LNCaP clone FGC (cell line): ENCODE measurements at regions not wholly inside any gene's neighbourhood (a gene's known extent, or its start where the extent isn't known, plus 50 kb on each side); places are given as distances from the start of the nearest gene placed in this dataset.

Experiments
- DNase-seq: peaks from one replicate; pipeline ENCODE4 v3.0.0-alpha.2; 2011; ENCODE audit warnings: low read depth
- H3K4me3 ChIP-seq: 2 replicates; pipeline ENCODE4 v1.5.1; 2011; ENCODE audit warnings: mild to moderate bottlenecking, low read depth, low read length, control low read depth
- TF ChIP-seq, protein P1 (sequence below): IDR thresholded peaks from 2 replicates; pipeline ENCODE4 v1.5.1; 2012; ENCODE audit warnings: mild to moderate bottlenecking; ENCODE audit not compliant: control insufficient read depth, insufficient read depth; ENCODE audit errors: extremely low read depth

DNA sequence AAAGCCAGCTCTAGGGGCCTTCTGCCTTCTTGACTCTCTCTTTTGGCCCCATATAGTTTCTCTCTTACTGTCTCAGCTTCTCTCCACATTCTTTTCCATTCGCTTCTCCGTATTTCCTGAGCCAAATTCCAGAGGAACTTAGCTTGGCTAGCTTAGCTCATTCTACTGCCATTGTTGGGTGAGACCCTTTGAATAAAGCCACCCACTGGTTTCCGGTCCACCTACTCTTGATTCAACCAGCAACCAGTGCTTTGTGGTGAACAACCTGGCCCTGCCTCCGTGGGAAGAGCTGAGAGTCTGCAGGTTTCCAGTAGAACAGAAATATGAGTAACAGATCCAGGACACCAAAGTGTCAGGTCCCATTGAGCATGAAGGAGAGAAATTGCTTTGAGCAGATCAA, 81.3 kb upstream of the ARHGAP20 start:
- TF ChIP-seq, protein P1, sequence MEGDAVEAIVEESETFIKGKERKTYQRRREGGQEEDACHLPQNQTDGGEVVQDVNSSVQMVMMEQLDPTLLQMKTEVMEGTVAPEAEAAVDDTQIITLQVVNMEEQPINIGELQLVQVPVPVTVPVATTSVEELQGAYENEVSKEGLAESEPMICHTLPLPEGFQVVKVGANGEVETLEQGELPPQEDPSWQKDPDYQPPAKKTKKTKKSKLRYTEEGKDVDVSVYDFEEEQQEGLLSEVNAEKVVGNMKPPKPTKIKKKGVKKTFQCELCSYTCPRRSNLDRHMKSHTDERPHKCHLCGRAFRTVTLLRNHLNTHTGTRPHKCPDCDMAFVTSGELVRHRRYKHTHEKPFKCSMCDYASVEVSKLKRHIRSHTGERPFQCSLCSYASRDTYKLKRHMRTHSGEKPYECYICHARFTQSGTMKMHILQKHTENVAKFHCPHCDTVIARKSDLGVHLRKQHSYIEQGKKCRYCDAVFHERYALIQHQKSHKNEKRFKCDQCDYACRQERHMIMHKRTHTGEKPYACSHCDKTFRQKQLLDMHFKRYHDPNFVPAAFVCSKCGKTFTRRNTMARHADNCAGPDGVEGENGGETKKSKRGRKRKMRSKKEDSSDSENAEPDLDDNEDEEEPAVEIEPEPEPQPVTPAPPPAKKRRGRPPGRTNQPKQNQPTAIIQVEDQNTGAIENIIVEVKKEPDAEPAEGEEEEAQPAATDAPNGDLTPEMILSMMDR = no peak

DNA sequence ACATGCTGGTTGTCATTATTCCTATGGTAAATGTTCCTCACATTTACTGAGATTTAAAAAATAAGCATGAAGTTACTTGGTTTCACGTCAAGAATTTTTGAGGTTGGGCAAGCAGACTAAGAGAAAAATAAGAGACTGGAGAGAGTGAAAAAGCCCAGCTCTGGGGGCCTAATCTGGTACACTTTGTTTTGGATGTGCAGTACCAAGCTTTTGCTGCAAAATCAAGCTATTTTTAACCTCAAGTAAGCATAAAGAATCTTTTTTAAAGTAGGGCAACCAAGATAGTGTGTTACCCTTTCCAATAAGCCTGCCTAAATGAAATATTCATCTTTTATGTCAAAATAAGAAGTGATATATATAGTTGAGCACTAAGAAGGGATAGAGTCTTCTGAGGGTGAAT, 79.4 kb upstream of the ARHGAP20 start:
- TF ChIP-seq, protein P1 = no peak
- H3K4me3 ChIP-seq = no peak overlapping the region
- DNase-seq = no peak

More for the DNA sequence above, 81.3 kb upstream of the ARHGAP20 start:
- no peak overlapping the region for H3K4me3 ChIP-seq
- no peak for DNase-seq

DNA sequence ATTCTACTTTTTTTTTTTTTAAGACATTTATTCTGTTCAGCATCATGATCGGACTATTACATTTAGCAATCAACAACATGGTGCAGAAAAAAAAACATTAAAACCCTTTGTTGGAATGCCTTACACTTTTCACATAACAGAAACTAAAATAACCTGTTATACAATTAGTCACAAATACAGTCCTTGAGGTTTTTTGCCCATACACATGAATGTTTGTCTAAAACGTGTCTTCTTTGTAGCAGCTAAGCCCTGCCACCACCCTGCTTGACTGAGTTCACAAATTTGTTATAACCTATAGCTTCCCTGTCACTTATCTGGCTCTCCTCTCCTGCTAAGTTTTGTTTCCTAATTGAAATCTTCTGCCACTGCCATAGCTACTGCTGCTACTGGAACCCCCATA, 75.4 kb upstream of the ARHGAP20 start:
- no peak overlapping the region for H3K4me3 ChIP-seq
- no peak for DNase-seq
- TF ChIP-seq, protein P1 = no peak

DNA sequence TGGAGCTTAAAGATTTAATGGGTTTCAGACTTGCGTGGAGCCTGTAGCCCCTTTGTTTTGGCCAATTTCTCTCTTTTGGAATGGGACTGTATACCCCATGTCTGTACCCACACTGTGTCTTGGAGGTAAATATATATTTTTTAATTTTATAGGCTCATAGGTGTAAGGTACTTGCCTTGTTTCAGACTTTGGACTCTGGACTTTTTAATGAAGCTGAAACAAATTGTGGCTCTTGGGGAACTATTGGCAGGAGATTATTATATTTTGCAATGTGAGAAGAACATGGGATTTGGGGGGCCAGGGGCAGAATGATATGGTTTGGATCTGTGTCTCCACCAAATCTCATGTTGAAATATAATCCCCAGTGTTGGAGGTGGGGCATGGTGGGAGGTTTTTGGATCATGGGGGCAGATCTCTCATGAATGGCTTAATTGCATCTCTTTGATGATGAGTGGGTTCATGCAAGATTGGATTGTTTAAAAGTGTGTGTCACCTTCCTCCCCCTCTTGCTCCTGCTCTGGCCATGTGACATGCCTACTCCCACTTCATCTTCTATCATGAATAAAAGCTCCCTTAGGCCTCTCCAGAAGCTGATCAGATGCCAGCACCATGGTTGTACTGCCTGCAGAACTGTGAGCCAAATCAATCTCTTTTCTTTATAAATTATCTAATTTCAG, 74.1 kb upstream of the ARHGAP20 start:
- TF ChIP-seq, protein P1 = no peak
- no peak for DNase-seq
- H3K4me3 ChIP-seq = no peak overlapping the region

DNA sequence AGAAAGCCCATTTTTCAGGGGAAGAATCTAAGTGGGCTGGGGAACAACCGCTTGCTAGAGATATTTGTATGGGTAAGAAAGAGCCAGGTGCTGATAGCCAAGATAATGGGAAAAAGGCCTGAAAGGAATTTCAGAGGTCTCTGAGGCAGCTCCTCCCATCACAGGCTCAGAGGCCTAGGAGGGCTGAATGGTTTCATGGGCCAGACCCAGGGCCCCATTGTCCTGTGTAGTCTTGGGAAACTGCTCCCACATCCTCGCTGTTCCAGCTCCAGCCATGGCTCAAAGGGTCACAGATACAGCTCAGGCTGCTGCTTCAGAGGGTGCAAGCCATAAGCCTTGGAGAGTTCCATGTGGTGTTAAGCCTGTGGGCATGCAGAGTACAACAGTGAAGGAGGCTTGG, 73.2 kb upstream of the ARHGAP20 start:
- DNase-seq = no peak
- no peak overlapping the region for H3K4me3 ChIP-seq
- TF ChIP-seq, protein P1 = no peak

DNA sequence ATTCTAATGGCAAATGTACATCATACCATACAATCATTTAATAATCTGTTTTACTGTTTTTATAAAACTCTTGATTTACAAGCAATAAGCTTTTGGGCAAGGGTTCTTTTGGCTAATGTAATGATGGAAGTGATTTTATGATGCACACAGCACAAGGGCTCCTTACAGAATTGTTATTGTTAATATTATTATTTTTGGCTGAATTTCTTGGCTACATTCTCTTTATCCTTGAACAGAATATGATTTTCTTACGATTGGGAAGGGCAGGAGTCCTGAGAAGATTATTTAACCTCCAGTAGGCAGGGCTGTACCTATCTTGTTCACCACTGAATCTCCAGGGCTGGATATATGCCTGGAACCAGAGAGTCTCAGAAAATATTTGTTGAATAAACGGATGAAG, 70.4 kb upstream of the ARHGAP20 start:
- TF ChIP-seq, protein P1 = no peak

DNA sequence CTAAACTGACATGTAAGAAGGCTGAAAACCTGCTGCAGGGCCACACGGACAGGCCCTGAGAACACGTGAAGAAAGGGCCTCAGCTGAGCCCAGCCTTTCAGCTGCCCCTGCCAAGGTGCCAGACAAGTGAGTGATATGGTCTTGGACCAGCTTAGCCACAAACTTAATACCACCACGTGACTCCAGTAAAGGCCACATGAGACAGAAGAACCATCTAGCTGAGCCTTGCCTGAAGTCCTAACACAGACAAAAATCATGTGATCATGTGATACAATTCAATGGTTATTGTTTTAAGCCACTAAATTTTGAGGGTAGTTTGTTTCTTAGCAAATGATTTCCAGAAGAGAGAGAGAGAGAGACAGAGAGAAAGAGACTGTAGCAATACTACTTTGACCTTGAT, 66.9 kb upstream of the ARHGAP20 start:
- DNase-seq = no peak
- no peak overlapping the region for H3K4me3 ChIP-seq
- TF ChIP-seq, protein P1 = no peak

More for the DNA sequence above, 70.4 kb upstream of the ARHGAP20 start:
- no peak for DNase-seq
- H3K4me3 ChIP-seq = no peak overlapping the region
